Stimulated activated CD4-positive, alpha-beta T cell treated with anti-CD3 and anti-CD28 coated beads, Interleukin-4, amount 100 ng/mL, for 4 hours (primary cell): ENCODE measurements at regions not wholly inside any gene's neighbourhood (a gene's known extent, or its start where the extent isn't known, plus 50 kb on each side); places are given as distances from the start of the nearest gene placed in this dataset.
A peak's percentile ranks its signal among the peaks of the same experiment; 100 is the strongest.

Experiments used
- DNase-seq, 2 experiments: peaks; one replicate each; pipeline ENCODE4 v3.0.0-alpha.2; 2020

- no peak for DNase-seq
Measured at GRCh38 chr4:180637616-180638015, 1605.6 kb upstream of the TENM3 start.

- no peak for DNase-seq
Measured at GRCh38 chr4:180640193-180640592, 1603.0 kb upstream of the TENM3 start.

GRCh38 chr4:180641495-180641894 is 1601.7 kb upstream of the TENM3 start:
- no peak for DNase-seq

- DNase-seq: no peak
Measured at GRCh38 chr4:180642732-180643131, 1600.5 kb upstream of the TENM3 start.

- DNase-seq: no peak
Measured at GRCh38 chr4:180650273-180650672, 1592.9 kb upstream of the TENM3 start.

- DNase-seq: no peak
Measured at GRCh38 chr4:180652533-180652932, 1590.7 kb upstream of the TENM3 start.

- DNase-seq: no peak
Measured at GRCh38 chr4:180655886-180656285, 1587.3 kb upstream of the TENM3 start.

- no peak for DNase-seq
Measured at GRCh38 chr4:180657881-180658280, 1585.3 kb upstream of the TENM3 start.

GRCh38 chr4:180664766-180665368 is 1578.3 kb upstream of the TENM3 start:
- DNase-seq: peak; percentile 10 to 20

GRCh38 chr4:180665481-180665880 is 1577.7 kb upstream of the TENM3 start:
- DNase-seq: no peak

- no peak for DNase-seq
Measured at GRCh38 chr4:180665994-180666824, 1577.0 kb upstream of the TENM3 start.

- DNase-seq: no peak
Measured at GRCh38 chr4:180668732-180669131, 1574.5 kb upstream of the TENM3 start.

GRCh38 chr4:180669680-180670079 is 1573.5 kb upstream of the TENM3 start:
- no peak for DNase-seq

- no peak for DNase-seq
Measured at GRCh38 chr4:180674619-180675358, 1568.4 kb upstream of the TENM3 start.

GRCh38 chr4:180675359-180675650 is 1567.9 kb upstream of the TENM3 start:
- no peak for DNase-seq

- no peak for DNase-seq
Measured at GRCh38 chr4:180680305-180680704, 1562.9 kb upstream of the TENM3 start.

- DNase-seq: no peak
Measured at GRCh38 chr4:180682776-180683175, 1560.4 kb upstream of the TENM3 start.

- no peak for DNase-seq
Measured at GRCh38 chr4:180683186-180683585, 1560.0 kb upstream of the TENM3 start.

- DNase-seq: no peak
Measured at GRCh38 chr4:180688480-180688879, 1554.7 kb upstream of the TENM3 start.

- no peak for DNase-seq
Measured at GRCh38 chr4:180694875-180695274, 1548.3 kb upstream of the TENM3 start.

GRCh38 chr4:180695851-180696250 is 1547.4 kb upstream of the TENM3 start:
- DNase-seq: no peak

- DNase-seq: no peak
Measured at GRCh38 chr4:180696460-180697092, 1546.6 kb upstream of the TENM3 start.

- DNase-seq: no peak
Measured at GRCh38 chr4:180698550-180699195, 1544.5 kb upstream of the TENM3 start.
